NCI-H2081 (cell line): ENCODE measurements at regions not wholly inside any gene's neighbourhood (a gene's known extent, or its start where the extent isn't known, plus 50 kb on each side); places are given as distances from the start of the nearest gene placed in this dataset.

ENCODE experiments used
- DNase-seq, 2 experiments: peaks; one replicate each; lab custom pipeline; 2025; lab: John Stamatoyannopoulos, UW

- no peak for DNase-seq
These were observed 79.3 kb downstream of the PCTP start for GRCh38 chr17:55829995-55830612.

GRCh38 chr17:55830699-55831471, 80.0 kb downstream of the PCTP start:
- DNase-seq, result peak in 1 of 2 experiments; percentile 28

GRCh38 chr17:55833306-55833705, 82.5 kb downstream of the PCTP start:
- DNase-seq, result no peak

- DNase-seq, result no peak
These were observed 91.7 kb downstream of the PCTP start for GRCh38 chr17:55842405-55843158.

GRCh38 chr17:55843785-55844184, 92.9 kb downstream of the PCTP start:
- DNase-seq, result no peak

GRCh38 chr17:55845385-55845784, 94.5 kb downstream of the PCTP start:
- DNase-seq, result no peak

GRCh38 chr17:55846745-55847144, 95.9 kb downstream of the PCTP start:
- DNase-seq, result no peak

- DNase-seq, result no peak
These were observed 101.9 kb downstream of the PCTP start for GRCh38 chr17:55852734-55853133.

GRCh38 chr17:55859301-55859795, 108.5 kb downstream of the PCTP start:
- DNase-seq, result no peak

- DNase-seq, result no peak
These were observed 114.4 kb downstream of the PCTP start for GRCh38 chr17:55865072-55865762.

- DNase-seq, result no peak
These were observed 119.2 kb downstream of the PCTP start for GRCh38 chr17:55870044-55870443.

- DNase-seq, result no peak
These were observed 121.5 kb downstream of the PCTP start for GRCh38 chr17:55872374-55872773.

GRCh38 chr17:55873017-55873758, 122.3 kb downstream of the PCTP start:
- DNase-seq, result no peak

- DNase-seq, result no peak
These were observed 132.3 kb downstream of the PCTP start for GRCh38 chr17:55883149-55883548.

GRCh38 chr17:55887531-55887930, 136.7 kb downstream of the PCTP start:
- DNase-seq, result no peak

GRCh38 chr17:55889271-55889670, 138.4 kb downstream of the PCTP start:
- DNase-seq, result no peak

GRCh38 chr17:55895112-55895759, 144.4 kb downstream of the PCTP start:
- no peak for DNase-seq

- DNase-seq, result no peak
These were observed 146.4 kb downstream of the PCTP start for GRCh38 chr17:55897301-55897700.

- DNase-seq, result no peak
These were observed 147.3 kb downstream of the PCTP start for GRCh38 chr17:55898195-55898594.

- DNase-seq, result no peak
These were observed 149.3 kb downstream of the PCTP start for GRCh38 chr17:55900188-55900587.
